ENCODE measurements at regions not wholly inside any gene's neighbourhood (a gene's known extent, or its start where the extent isn't known, plus 50 kb on each side); places are given as distances from the start of the nearest gene placed in this dataset.

DNA sequence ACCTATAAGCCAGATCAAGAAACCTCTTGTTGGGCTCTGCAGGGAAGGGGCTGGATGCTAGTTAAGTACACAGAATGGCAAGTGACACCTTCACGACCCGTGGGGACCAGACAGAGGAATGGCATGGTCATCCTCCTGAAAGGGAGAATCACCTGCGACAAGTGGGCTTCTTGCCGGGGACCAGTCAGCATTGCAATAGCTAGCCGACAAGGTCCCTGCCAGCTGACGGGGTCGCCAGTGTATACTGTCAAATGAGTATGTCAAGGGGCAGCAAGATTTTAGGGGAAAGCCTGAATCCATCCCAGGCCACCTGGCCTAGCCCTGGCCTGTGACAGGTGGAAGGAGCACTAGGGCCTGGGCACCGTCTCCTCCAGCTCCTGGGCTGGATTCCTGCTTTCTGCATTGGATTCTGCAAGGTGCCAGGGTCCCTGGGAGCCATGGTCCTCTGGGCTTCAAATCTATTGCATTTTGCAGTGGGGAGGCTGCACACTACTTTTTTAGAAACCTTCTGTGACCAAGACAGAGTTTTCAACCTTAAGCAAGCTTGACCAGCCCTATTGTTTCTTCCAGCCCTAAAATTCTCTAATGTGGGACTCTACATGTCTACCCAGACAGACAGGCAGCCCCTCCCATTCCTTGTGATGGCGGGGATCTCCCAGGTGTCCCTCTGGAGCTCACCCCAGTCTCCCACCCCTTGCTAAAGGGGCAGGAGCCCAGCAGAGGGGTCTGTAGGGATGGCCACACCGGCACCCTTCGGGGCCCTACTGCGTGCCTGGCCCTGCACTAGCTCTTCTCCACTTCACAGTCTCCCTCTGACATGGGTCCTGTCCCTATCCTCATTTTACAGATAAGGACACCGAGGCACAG lies 178.5 kb downstream of the GLI2 start:
- TF ChIP-seq, protein P1, sequence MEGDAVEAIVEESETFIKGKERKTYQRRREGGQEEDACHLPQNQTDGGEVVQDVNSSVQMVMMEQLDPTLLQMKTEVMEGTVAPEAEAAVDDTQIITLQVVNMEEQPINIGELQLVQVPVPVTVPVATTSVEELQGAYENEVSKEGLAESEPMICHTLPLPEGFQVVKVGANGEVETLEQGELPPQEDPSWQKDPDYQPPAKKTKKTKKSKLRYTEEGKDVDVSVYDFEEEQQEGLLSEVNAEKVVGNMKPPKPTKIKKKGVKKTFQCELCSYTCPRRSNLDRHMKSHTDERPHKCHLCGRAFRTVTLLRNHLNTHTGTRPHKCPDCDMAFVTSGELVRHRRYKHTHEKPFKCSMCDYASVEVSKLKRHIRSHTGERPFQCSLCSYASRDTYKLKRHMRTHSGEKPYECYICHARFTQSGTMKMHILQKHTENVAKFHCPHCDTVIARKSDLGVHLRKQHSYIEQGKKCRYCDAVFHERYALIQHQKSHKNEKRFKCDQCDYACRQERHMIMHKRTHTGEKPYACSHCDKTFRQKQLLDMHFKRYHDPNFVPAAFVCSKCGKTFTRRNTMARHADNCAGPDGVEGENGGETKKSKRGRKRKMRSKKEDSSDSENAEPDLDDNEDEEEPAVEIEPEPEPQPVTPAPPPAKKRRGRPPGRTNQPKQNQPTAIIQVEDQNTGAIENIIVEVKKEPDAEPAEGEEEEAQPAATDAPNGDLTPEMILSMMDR (IDR thresholded peaks at IDR 0.05; ENCODE audit: insufficient read depth, missing control alignments), result no peak
- FAIRE-seq (no peak), DNase-seq (ENCODE audit: insufficient read length, low spot score) (no peak)

GRCh38 chr2:120914839-120915521 lies 179.3 kb downstream of the GLI2 start:
- FAIRE-seq, result no peak
- TF ChIP-seq, protein P1 (IDR thresholded peaks at IDR 0.05; ENCODE audit: insufficient read depth, missing control alignments), result no peak

DNA sequence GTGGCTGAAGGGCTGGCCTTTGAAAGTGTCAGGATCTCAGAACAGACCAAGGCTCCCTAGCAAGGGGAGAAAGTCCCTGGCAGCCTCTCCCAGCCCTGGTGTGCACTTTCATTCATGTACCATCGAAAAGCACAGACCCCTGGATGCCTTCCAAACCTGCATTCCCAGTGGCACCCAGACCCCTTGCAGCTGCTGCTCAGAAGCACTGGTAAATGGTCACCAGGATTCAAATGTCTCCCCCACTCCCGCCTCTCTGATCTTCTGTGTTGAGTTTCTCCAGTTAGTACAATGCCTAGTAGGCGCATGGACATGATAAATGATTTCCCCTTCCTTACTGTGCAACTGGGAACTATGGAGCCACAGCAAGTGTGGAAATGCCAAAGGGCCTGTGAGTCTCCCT lies 180.0 kb downstream of the GLI2 start:
- DNase-seq (ENCODE audit: insufficient read length, low spot score) (no peak), FAIRE-seq (no peak)
- TF ChIP-seq, protein P1 (IDR thresholded peaks at IDR 0.05; ENCODE audit: insufficient read depth, missing control alignments), result no peak

More at GRCh38 chr2:120914839-120915521, 179.3 kb downstream of the GLI2 start:
- DNase-seq (ENCODE audit: insufficient read length, low spot score), result no peak

- FAIRE-seq (no peak), DNase-seq (ENCODE audit: insufficient read length, low spot score) (no peak)
These were observed 180.8 kb downstream of the GLI2 start for GRCh38 chr2:120916446-120916845.

GRCh38 chr2:120917886-120918285 lies 182.2 kb downstream of the GLI2 start:
- TF ChIP-seq, protein P1 (IDR thresholded peaks at IDR 0.05; ENCODE audit: insufficient read depth, missing control alignments), result no peak
- DNase-seq (ENCODE audit: insufficient read length, low spot score) (no peak), FAIRE-seq (no peak)

More at GRCh38 chr2:120916446-120916845, 180.8 kb downstream of the GLI2 start:
- TF ChIP-seq, protein P1 (IDR thresholded peaks at IDR 0.05; ENCODE audit: insufficient read depth, missing control alignments), result no peak

DNA sequence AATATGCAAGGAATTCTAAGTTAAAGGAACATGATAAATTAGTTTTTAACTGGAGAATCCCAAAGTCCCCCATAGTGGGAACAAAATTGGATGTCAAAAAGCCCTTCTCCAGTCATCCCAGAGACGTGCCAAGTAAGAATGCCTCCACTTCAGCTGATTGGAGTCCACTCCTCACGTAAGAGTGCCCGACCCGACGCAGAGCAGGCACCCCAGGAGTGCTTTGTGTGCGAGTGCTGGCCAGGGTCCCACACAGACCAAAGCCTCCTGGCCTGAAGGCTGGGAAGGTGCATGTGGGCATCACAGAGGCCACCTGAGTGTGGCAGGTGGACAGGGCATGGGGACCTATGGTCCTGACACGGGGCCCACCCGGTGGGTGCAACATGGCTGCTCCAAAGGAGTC lies 183.5 kb downstream of the GLI2 start:
- FAIRE-seq, result no peak
- TF ChIP-seq, protein P1 (IDR thresholded peaks at IDR 0.05; ENCODE audit: insufficient read depth, missing control alignments), result no peak
- no peak for DNase-seq (ENCODE audit: insufficient read length, low spot score)

Data from D721Med (cell line).